Neural cell (in vitro differentiated cells): ENCODE measurements at regions not wholly inside any gene's neighbourhood (a gene's known extent, or its start where the extent isn't known, plus 50 kb on each side); places are given as distances from the start of the nearest gene placed in this dataset.

ENCODE experiments used
- EZH2 ChIP-seq: fragments of 200-600, 300-800 bp; shearing (Covaris generic), sonication (generic); IDR thresholded peaks from 2 replicates; pipeline ENCODE4 v1.6.1; 2014; ENCODE audit warnings: antibody characterized with exemption, low read length, borderline replicate concordance, mild to moderate bottlenecking; ENCODE audit not compliant: insufficient read depth, poor library complexity, severe bottlenecking
- TF ChIP-seq, protein P1 (sequence below): fragments of 450-650 bp; IDR thresholded peaks from 2 replicates; pipeline ENCODE4 v1.5.1; 2014; ENCODE audit warnings: antibody characterized with exemption, mild to moderate bottlenecking, moderate library complexity; ENCODE audit not compliant: poor library complexity, severe bottlenecking

DNA sequence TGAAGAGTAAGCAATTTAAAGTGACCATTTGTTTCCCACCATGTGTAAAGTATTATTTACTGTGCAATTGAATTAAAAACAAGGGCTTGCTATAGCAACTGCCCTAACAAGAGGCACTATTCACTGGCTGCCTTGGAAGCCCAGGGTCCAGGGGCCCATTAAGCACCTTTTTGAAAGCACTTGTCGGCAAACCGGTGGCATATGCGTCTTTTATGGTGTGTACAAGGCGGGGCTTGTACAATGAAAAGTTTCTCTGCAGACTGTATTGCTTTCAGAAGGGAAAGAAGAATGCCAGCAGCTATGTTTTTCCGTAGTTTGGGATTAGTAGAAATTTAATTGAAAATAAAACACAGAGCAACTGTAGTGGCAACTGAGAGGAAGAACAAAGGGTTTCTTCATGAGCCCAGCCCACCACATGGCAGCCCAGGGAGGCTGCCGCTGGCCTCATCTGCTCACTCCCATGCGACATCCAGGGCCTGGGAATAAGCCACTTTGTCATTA lies 279.5 kb upstream of the PARD3B start:
- TF ChIP-seq, protein P1, sequence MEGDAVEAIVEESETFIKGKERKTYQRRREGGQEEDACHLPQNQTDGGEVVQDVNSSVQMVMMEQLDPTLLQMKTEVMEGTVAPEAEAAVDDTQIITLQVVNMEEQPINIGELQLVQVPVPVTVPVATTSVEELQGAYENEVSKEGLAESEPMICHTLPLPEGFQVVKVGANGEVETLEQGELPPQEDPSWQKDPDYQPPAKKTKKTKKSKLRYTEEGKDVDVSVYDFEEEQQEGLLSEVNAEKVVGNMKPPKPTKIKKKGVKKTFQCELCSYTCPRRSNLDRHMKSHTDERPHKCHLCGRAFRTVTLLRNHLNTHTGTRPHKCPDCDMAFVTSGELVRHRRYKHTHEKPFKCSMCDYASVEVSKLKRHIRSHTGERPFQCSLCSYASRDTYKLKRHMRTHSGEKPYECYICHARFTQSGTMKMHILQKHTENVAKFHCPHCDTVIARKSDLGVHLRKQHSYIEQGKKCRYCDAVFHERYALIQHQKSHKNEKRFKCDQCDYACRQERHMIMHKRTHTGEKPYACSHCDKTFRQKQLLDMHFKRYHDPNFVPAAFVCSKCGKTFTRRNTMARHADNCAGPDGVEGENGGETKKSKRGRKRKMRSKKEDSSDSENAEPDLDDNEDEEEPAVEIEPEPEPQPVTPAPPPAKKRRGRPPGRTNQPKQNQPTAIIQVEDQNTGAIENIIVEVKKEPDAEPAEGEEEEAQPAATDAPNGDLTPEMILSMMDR, result no peak
- no peak for TF ChIP-seq EZH2
